MG63 (cell line): ENCODE measurements at regions not wholly inside any gene's neighbourhood (a gene's known extent, or its start where the extent isn't known, plus 50 kb on each side); places are given as distances from the start of the nearest gene placed in this dataset.

Experiments
- DNase-seq: peaks from one replicate; pipeline ENCODE4 v3.0.0-alpha.2; 2020
- H3K27me3 ChIP-seq: fragments of 250-450 bp; sonication (Bioruptor Pico); 2 replicates; pipeline ENCODE4 v1.5.1; 2020; ENCODE audit warnings: mild to moderate bottlenecking, moderate library complexity
- H3K36me3 ChIP-seq: fragments of 250-450 bp; sonication (Bioruptor Pico); 2 replicates; pipeline ENCODE4 v1.5.1; 2020; ENCODE audit warnings: mild to moderate bottlenecking, moderate library complexity
- H3K4me3 ChIP-seq: fragments of 250-450 bp; sonication (Bioruptor Pico); 2 replicates; pipeline ENCODE4 v1.5.1; 2020; ENCODE audit warnings: mild to moderate bottlenecking, moderate library complexity
- H3K9me3 ChIP-seq: fragments of 250-450 bp; sonication (Bioruptor Pico); 2 replicates; pipeline ENCODE4 v1.5.1; 2020; ENCODE audit warnings: mild to moderate bottlenecking, moderate library complexity

GRCh38 chr1:2862814-2863647 lies 61.5 kb upstream of the TTC34 start:
- H3K9me3 ChIP-seq = no peaks in the 10 kb centered on the region
- no peak for DNase-seq
- no peaks in the 10 kb centered on the region for H3K36me3 ChIP-seq
- no peak overlapping the region for H3K4me3 ChIP-seq
- H3K27me3 ChIP-seq = peaks cover 42% of the 10 kb centered on the region

- Histone ChIP-seq H3K36me3 (no peaks in the 10 kb centered on the region), H3K27me3 (peaks cover 42% of the 10 kb centered on the region), H3K9me3 (no peaks in the 10 kb centered on the region), H3K4me3 (no peak overlapping the region)
- no peak for DNase-seq
Observed at GRCh38 chr1:2863648-2863963, 62.1 kb upstream of the TTC34 start.

- Histone ChIP-seq H3K27me3 (peaks cover 42% of the 10 kb centered on the region), H3K9me3 (no peaks in the 10 kb centered on the region), H3K36me3 (no peaks in the 10 kb centered on the region), H3K4me3 (no peak overlapping the region)
- no peak for DNase-seq
Observed at GRCh38 chr1:2864203-2864905, 62.9 kb upstream of the TTC34 start.

GRCh38 chr1:2865000-2865399 lies 63.5 kb upstream of the TTC34 start:
- Histone ChIP-seq H3K27me3 (peaks cover 42% of the 10 kb centered on the region), H3K4me3 (no peak overlapping the region), H3K36me3 (no peaks in the 10 kb centered on the region), H3K9me3 (no peaks in the 10 kb centered on the region)
- no peak for DNase-seq

- Histone ChIP-seq H3K36me3 (no peaks in the 10 kb centered on the region), H3K9me3 (no peaks in the 10 kb centered on the region; the same call in 1 of the 2 replicates), H3K4me3 (no peak overlapping the region), H3K27me3 (peaks cover 39% of the 10 kb centered on the region)
- DNase-seq = no peak
Observed at GRCh38 chr1:2865571-2866421, 64.3 kb upstream of the TTC34 start.

GRCh38 chr1:2866422-2867086 lies 65.1 kb upstream of the TTC34 start:
- Histone ChIP-seq H3K9me3 (peaks cover 3% of the 10 kb centered on the region), H3K4me3 (no peak overlapping the region), H3K27me3 (peaks cover 31% of the 10 kb centered on the region), H3K36me3 (no peaks in the 10 kb centered on the region)
- DNase-seq = no peak

GRCh38 chr1:2867087-2867425 lies 65.6 kb upstream of the TTC34 start:
- Histone ChIP-seq H3K36me3 (no peaks in the 10 kb centered on the region), H3K27me3 (peaks cover 26% of the 10 kb centered on the region), H3K9me3 (peaks cover 3% of the 10 kb centered on the region), H3K4me3 (no peak overlapping the region)
- no peak for DNase-seq

GRCh38 chr1:2867861-2868260 lies 66.4 kb upstream of the TTC34 start:
- Histone ChIP-seq H3K36me3 (no peaks in the 10 kb centered on the region), H3K4me3 (no peak overlapping the region), H3K27me3 (peaks cover 19% of the 10 kb centered on the region), H3K9me3 (peaks cover 3% of the 10 kb centered on the region)
- no peak for DNase-seq

- H3K36me3 ChIP-seq = no peaks in the 10 kb centered on the region
- no peak overlapping the region for H3K4me3 ChIP-seq
- peaks cover 16% of the 10 kb centered on the region for H3K27me3 ChIP-seq
- no peak for DNase-seq
- peaks cover 3% of the 10 kb centered on the region for H3K9me3 ChIP-seq
Observed at GRCh38 chr1:2868571-2869195, 67.2 kb upstream of the TTC34 start.

- peaks cover 8% of the 10 kb centered on the region for H3K27me3 ChIP-seq
- DNase-seq = no peak
- H3K4me3 ChIP-seq = no peak overlapping the region
- H3K36me3 ChIP-seq = no peaks in the 10 kb centered on the region
- H3K9me3 ChIP-seq = peaks cover 3% of the 10 kb centered on the region
Observed at GRCh38 chr1:2871246-2871815, 69.8 kb upstream of the TTC34 start.

GRCh38 chr1:2874207-2874606 lies 72.7 kb upstream of the TTC34 start:
- no peak for DNase-seq
- H3K9me3 ChIP-seq = peaks cover 3% of the 10 kb centered on the region
- no peaks in the 10 kb centered on the region for H3K27me3 ChIP-seq
- no peak overlapping the region for H3K4me3 ChIP-seq
- H3K36me3 ChIP-seq = no peaks in the 10 kb centered on the region

- H3K9me3 ChIP-seq = peaks cover 3% of the 10 kb centered on the region
- H3K4me3 ChIP-seq = no peak overlapping the region
- no peaks in the 10 kb centered on the region for H3K36me3 ChIP-seq
- no peaks in the 10 kb centered on the region for H3K27me3 ChIP-seq
- DNase-seq = peak; percentile 26
Observed at GRCh38 chr1:2874607-2875480, 73.4 kb upstream of the TTC34 start.

GRCh38 chr1:2875707-2876561 lies 74.4 kb upstream of the TTC34 start:
- H3K36me3 ChIP-seq = no peaks in the 10 kb centered on the region
- no peaks in the 10 kb centered on the region for H3K27me3 ChIP-seq
- DNase-seq = no peak
- peaks cover 3% of the 10 kb centered on the region for H3K9me3 ChIP-seq
- no peak overlapping the region for H3K4me3 ChIP-seq

GRCh38 chr1:2876846-2877245 lies 75.4 kb upstream of the TTC34 start:
- Histone ChIP-seq H3K4me3 (no peak overlapping the region), H3K9me3 (no peaks in the 10 kb centered on the region), H3K36me3 (no peaks in the 10 kb centered on the region), H3K27me3 (no peaks in the 10 kb centered on the region)
- DNase-seq = no peak

GRCh38 chr1:2877391-2877790 lies 75.9 kb upstream of the TTC34 start:
- Histone ChIP-seq H3K4me3 (no peak overlapping the region), H3K27me3 (no peaks in the 10 kb centered on the region), H3K9me3 (no peaks in the 10 kb centered on the region), H3K36me3 (no peaks in the 10 kb centered on the region)
- no peak for DNase-seq
